Tibial nerve (tissue), 3 donors: ENCODE measurements at regions not wholly inside any gene's neighbourhood (a gene's known extent, or its start where the extent isn't known, plus 50 kb on each side); places are given as distances from the start of the nearest gene placed in this dataset.

Experiments
- POLR2A ChIP-seq, 2 donors: fragments of 450-650 bp; IDR thresholded peaks; one replicate each; pipeline ENCODE4 v1.6.1; 2017; ENCODE audit warnings: antibody characterized with exemption in 2 of 2, mild to moderate bottlenecking in 2 of 2, moderate library complexity in 2 of 2
- TF ChIP-seq, protein P1 (sequence below), 5 experiments: fragments of 200-600 bp in 3 of 5; fragments of 450-650 bp in 2 of 5; sonication (generic) in 3 of 5; IDR thresholded peaks; one replicate each; pipeline ENCODE4 v1.5.1; 2016 to 2019; ENCODE audit warnings: antibody characterized with exemption in 5 of 5, mild to moderate bottlenecking in 3 of 5, moderate library complexity in 2 of 5

DNA sequence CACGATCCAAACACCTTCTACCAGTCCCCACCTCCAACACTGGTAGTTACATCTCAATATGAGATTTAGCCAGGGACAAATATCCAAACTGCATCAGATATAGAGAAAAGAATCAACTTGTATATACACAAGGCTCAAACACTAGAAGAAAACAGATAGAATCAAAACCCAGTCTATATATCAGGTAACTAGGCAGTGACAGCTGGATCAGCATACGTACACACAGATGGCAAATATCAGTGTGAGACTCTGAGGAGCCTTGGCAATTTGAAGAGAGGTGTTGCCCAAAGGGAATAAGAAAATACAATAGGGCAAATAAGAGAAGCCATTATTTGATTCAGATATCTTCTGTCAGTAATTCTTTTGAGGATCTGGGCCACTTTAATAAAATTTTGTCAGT, 951.3 kb upstream of the CHORDC1 start:
- TF ChIP-seq, protein P1, sequence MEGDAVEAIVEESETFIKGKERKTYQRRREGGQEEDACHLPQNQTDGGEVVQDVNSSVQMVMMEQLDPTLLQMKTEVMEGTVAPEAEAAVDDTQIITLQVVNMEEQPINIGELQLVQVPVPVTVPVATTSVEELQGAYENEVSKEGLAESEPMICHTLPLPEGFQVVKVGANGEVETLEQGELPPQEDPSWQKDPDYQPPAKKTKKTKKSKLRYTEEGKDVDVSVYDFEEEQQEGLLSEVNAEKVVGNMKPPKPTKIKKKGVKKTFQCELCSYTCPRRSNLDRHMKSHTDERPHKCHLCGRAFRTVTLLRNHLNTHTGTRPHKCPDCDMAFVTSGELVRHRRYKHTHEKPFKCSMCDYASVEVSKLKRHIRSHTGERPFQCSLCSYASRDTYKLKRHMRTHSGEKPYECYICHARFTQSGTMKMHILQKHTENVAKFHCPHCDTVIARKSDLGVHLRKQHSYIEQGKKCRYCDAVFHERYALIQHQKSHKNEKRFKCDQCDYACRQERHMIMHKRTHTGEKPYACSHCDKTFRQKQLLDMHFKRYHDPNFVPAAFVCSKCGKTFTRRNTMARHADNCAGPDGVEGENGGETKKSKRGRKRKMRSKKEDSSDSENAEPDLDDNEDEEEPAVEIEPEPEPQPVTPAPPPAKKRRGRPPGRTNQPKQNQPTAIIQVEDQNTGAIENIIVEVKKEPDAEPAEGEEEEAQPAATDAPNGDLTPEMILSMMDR (IDR thresholded peaks at IDR 0.05), result no peak
- TF ChIP-seq POLR2A (IDR thresholded peaks at IDR 0.05), result no peak
